C4-2B (cell line): ENCODE measurements at regions not wholly inside any gene's neighbourhood (a gene's known extent, or its start where the extent isn't known, plus 50 kb on each side); places are given as distances from the start of the nearest gene placed in this dataset.

Experiments
- H3K27ac ChIP-seq: fragments of 450-650 bp; 2 replicates; pipeline ENCODE4 v1.5.1; 2017
- CTCF ChIP-seq: fragments of 450-650 bp; conservative IDR thresholded peaks from 2 replicates; pipeline ENCODE4 v1.5.1; 2017; ENCODE audit warnings: mild to moderate bottlenecking
- ZFX ChIP-seq: fragments of 450-650 bp; IDR thresholded peaks from 2 replicates; pipeline ENCODE4 v1.6.1; 2017

- TF ChIP-seq ZFX (no peak), CTCF (no peak)
- H3K27ac ChIP-seq, result no peak overlapping the region
Observed at GRCh38 chr4:54495091-54495490, 162.7 kb upstream of the KIT start.

- TF ChIP-seq CTCF, result no peak
- no peak for TF ChIP-seq ZFX
Observed at GRCh38 chr4:54495641-54496040, 162.1 kb upstream of the KIT start.

GRCh38 chr4:54496412-54496811 is 161.3 kb upstream of the KIT start:
- TF ChIP-seq CTCF, result no peak
- TF ChIP-seq ZFX, result no peak
- no peak overlapping the region for H3K27ac ChIP-seq

More at GRCh38 chr4:54495641-54496040, 162.1 kb upstream of the KIT start:
- H3K27ac ChIP-seq, result no peak overlapping the region

- no peak for TF ChIP-seq CTCF
- no peak for TF ChIP-seq ZFX
- no peak overlapping the region for H3K27ac ChIP-seq
Observed at GRCh38 chr4:54497947-54498346, 159.8 kb upstream of the KIT start.

- no peak overlapping the region for H3K27ac ChIP-seq
- no peak for TF ChIP-seq ZFX
- no peak for TF ChIP-seq CTCF
Observed at GRCh38 chr4:54498661-54499111, 159.1 kb upstream of the KIT start.

- no peak overlapping the region for H3K27ac ChIP-seq
Observed at GRCh38 chr4:54499308-54500074, 158.3 kb upstream of the KIT start.

More at GRCh38 chr4:54499308-54500074, 158.3 kb upstream of the KIT start:
- TF ChIP-seq ZFX, result no peak
- no peak for TF ChIP-seq CTCF
